Naive B cell (primary cell): ENCODE measurements at regions not wholly inside any gene's neighbourhood (a gene's known extent, or its start where the extent isn't known, plus 50 kb on each side); places are given as distances from the start of the nearest gene placed in this dataset.
"Not testable (repeated sequence)": the region's sequence is repeated elsewhere in the genome, so short reads cannot be mapped to it uniquely, and the experiment has no call there.

Source experiments
- ATAC-seq, 2 donors: fragments of 150-1000 bp; cut with Tn5 transposase; 2 replicates each; pipeline ENCODE4 v1.10.0; 2021; ENCODE audit warnings: low read depth in 2 of 2, mild to moderate bottlenecking in 2 of 2, moderate library complexity in 2 of 2
- DNase-seq: peaks from one replicate; pipeline ENCODE4 v3.0.0; 2022
- H3K27ac Mint-ChIP-seq, 6 donors: one replicate each; pipeline ENCODE4 v1.8.0; 2020 to 2022; ENCODE audit warnings: mild to moderate bottlenecking in 6 of 6, mixed read lengths in 6 of 6, moderate library complexity in 5 of 6, inconsistent platforms in 2 of 6
- H3K27me3 Mint-ChIP-seq, 3 donors: one replicate each; pipeline ENCODE4 v1.8.0; 2021 to 2022; ENCODE audit warnings: mixed read lengths in 3 of 3, mild to moderate bottlenecking in 1 of 3
- H3K36me3 Mint-ChIP-seq, 2 donors: one replicate each; pipeline ENCODE4 v1.8.0; 2020 to 2022; ENCODE audit warnings: mixed read lengths in 2 of 2, inconsistent platforms in 1 of 2, mild to moderate bottlenecking in 1 of 2
- H3K4me1 Mint-ChIP-seq, 3 donors: one replicate each; pipeline ENCODE4 v1.8.0; 2020 to 2022; ENCODE audit warnings: mixed read lengths in 3 of 3, inconsistent platforms in 1 of 3, mild to moderate bottlenecking in 1 of 3, moderate library complexity in 1 of 3
- H3K4me3 Mint-ChIP-seq, 8 donors: one replicate each; pipeline ENCODE4 v1.8.0; 2020 to 2022; ENCODE audit warnings: mild to moderate bottlenecking in 8 of 8, mixed read lengths in 8 of 8, moderate library complexity in 8 of 8, inconsistent platforms in 2 of 8
- H3K9me3 Mint-ChIP-seq, 7 donors: one replicate each; pipeline ENCODE4 v1.8.0; 2020 to 2022; ENCODE audit warnings: mixed read lengths in 7 of 7, mild to moderate bottlenecking in 5 of 7, inconsistent platforms in 2 of 7, moderate library complexity in 1 of 7

DNA sequence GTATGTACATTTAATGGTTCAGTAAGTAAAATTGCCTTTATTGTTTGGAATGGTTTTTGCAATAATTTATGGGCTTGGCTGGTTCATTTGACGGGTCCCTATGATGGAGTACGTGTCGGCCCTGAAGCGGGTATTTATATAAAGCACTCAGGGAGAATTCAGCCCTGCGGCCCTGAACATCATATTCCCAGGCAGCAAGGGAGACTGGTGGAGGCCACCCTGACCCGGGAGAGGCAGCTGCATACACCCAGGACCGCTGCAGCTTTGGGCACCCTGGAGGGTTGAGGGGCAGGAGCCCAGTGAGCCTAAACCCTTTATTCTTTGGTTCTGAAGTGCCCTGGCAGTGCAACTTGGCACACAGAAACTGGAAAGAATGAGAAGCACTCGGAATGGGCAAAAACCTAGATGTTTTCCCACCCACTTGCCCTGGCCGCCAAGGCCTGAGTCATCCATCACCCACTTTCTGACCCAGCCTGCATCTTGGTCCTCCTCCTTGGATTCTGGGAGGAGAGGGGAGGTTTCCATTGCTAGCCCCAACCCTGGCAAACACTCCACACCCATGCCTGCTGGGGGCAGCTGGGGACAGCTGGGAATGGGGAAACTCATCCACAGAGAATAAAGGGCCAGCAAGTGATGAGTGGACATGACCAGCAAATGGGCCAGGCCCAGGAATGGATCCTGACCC is 162.2 kb upstream of the TNRC6C start:
- no peak for DNase-seq
- peaks cover 0 to 2% (median 0%) of the 10 kb centered on the region in 7 donors for H3K9me3 Mint-ChIP-seq
- no peaks in the 10 kb centered on the region for H3K36me3 Mint-ChIP-seq
- H3K4me3 Mint-ChIP-seq: no peak overlapping the region
- peaks cover 5 to 9% (median 8%) of the 10 kb centered on the region in 3 donors for H3K4me1 Mint-ChIP-seq
- peak overlapping the region in 2 of 6 donors; percentile 30 to 42 for H3K27ac Mint-ChIP-seq
- peaks cover 29 to 78% (median 59%) of the 10 kb centered on the region in 3 donors for H3K27me3 Mint-ChIP-seq
- ATAC-seq: no peak

DNA sequence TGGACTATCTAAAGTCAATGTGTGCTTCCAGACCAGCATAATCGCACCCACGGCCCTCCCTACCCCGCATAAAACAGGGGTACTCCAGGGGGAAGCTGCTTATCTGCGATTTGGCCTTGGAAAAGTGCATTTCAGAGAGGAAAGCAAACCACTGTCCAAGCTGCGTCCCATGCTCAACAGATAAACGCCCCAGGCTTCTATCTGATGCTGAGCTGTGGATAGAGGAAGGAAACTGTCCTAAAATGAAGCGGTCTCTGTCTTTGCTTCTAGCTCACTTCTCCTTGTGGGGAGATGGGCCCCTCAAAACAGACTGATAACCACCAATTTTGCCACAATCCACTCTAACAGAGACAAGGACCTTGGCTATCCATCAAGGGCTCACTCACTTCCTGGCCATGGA is 160.5 kb upstream of the TNRC6C start:
- no peaks in the 10 kb centered on the region for H3K36me3 Mint-ChIP-seq
- ATAC-seq: no peak
- H3K9me3 Mint-ChIP-seq: peaks cover 0 to 2% (median 0%) of the 10 kb centered on the region in 7 donors
- DNase-seq: no peak
- H3K27ac Mint-ChIP-seq: no peak overlapping the region
- H3K27me3 Mint-ChIP-seq: peaks cover 34 to 88% (median 76%) of the 10 kb centered on the region in 3 donors
- peaks cover 7 to 22% (median 8%) of the 10 kb centered on the region in 3 donors for H3K4me1 Mint-ChIP-seq
- H3K4me3 Mint-ChIP-seq: no peak overlapping the region

DNA sequence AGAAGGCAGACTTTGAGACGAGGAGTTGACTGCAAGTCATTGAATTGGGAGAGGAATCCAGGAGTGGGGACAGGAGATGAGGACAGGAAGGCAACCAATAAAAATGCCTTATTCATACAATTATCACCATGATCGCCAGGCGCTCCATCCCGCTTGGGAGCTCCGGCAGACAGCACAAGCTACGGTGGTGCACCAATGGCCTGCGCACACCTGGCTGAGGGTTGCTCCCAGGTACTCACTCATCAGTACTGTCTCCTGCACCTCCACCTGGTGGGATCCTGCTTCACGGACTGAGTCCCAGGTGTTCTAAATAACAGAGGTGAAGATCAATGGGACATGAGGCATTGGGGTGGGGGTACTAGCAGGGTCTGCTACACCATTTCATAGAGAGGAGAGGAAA is 160.0 kb upstream of the TNRC6C start:
- Mint-ChIP-seq H3K9me3 (peaks cover 0 to 2% (median 0%) of the 10 kb centered on the region in 7 donors), H3K4me1 (peaks cover 7 to 22% (median 8%) of the 10 kb centered on the region in 3 donors), H3K4me3 (no peak overlapping the region), H3K36me3 (no peaks in the 10 kb centered on the region), H3K27me3 (peaks cover 34 to 86% (median 78%) of the 10 kb centered on the region in 3 donors), H3K27ac (no peak overlapping the region)
- ATAC-seq (no peak), DNase-seq (no peak)

DNA sequence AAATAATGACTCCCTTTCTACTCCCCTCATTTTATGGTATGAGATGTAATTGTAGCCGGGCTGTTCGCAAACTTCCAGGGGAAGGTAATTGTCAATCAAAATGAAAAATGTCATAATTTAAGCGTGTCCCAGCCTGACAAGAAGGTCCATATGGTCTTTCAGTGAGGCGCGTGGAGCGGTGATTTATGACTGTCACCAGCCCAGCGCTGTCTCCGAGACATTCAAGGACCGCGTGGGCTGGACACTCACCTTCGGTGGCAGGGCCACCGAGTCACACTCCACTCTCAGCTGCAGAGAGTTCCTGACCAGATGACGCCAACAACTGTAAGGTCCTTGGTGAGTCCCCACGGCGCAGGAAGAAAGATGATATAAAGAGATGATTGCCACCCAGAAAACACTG is 157.7 kb upstream of the TNRC6C start:
- Mint-ChIP-seq H3K4me1 (peaks cover 0 to 13% (median 2%) of the 10 kb centered on the region in 3 donors), H3K4me3 (no peak overlapping the region), H3K9me3 (peaks cover 0 to 2% (median 0%) of the 10 kb centered on the region in 7 donors), H3K27me3 (peaks cover 42 to 80% (median 71%) of the 10 kb centered on the region in 3 donors), H3K27ac (no peak overlapping the region), H3K36me3 (no peaks in the 10 kb centered on the region)
- ATAC-seq: no peak
- no peak for DNase-seq

DNA sequence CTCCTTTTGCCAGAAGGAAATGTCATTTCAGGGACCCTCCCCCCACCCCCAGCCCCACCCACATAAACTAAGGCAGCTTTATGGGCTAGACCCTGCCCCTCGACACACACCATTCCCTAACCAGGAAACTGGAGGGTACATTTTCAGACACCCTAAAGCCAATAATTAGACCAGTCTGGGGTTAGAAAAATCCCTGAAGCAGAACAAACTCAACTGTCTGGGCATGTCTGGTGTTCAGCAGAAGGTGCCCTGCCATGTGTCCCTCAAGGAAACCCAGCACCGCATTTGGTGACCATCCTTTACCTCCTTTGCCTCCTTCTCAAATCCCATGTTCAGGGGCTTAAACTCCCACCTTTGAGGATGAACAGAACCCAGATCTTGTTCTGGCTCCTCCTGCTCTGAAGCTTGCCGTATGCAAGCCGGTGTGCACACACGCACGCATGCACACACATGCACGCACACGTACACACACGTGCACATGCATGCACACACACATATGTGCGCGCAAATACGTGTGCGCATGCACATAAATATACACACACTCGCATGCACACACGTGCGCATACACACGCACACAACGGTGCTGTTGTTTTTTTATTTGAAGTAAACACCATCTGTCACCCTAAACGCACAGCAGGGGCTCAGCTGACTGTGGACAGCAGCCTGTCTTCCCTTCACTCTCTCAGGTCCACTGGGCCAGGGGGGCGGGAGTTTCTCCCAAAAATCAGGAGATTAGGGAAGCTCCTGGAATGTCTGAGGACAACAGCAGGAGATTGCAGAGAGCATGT is 156.8 kb upstream of the TNRC6C start:
- H3K4me3 Mint-ChIP-seq: no peak overlapping the region
- peaks cover 0 to 13% (median 2%) of the 10 kb centered on the region in 3 donors for H3K4me1 Mint-ChIP-seq
- ATAC-seq (no peak), DNase-seq (no peak)
- H3K36me3 Mint-ChIP-seq: no peaks in the 10 kb centered on the region
- peaks cover 0 to 2% (median 0%) of the 10 kb centered on the region in 7 donors for H3K9me3 Mint-ChIP-seq
- peaks cover 42 to 71% (median 67%) of the 10 kb centered on the region in 3 donors for H3K27me3 Mint-ChIP-seq
- no peak overlapping the region for H3K27ac Mint-ChIP-seq

DNA sequence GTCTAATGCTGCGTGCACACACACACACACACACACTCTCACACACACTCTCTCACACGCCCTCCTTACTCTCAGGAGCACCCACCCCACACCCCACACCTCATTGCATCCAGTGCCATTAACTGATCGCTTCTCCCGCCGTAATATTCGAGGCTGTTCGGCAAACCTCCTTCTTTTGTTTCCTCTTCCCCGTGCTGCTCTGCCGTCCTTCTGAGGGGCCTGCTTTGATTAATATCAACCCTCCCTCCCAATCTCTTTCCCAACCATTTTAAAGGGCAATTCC is 156.2 kb upstream of the TNRC6C start:
- Mint-ChIP-seq H3K4me1 (peaks cover 0 to 13% (median 2%) of the 10 kb centered on the region in 3 donors), H3K27me3 (peaks cover 42 to 67% (median 67%) of the 10 kb centered on the region in 3 donors), H3K36me3 (no peaks in the 10 kb centered on the region), H3K27ac (peak overlapping the region in 1 of 6 donors; percentile 4), H3K9me3 (peaks cover 0 to 2% (median 0%) of the 10 kb centered on the region in 7 donors), H3K4me3 (no peak overlapping the region)
- DNase-seq (no peak), ATAC-seq (no peak)

DNA sequence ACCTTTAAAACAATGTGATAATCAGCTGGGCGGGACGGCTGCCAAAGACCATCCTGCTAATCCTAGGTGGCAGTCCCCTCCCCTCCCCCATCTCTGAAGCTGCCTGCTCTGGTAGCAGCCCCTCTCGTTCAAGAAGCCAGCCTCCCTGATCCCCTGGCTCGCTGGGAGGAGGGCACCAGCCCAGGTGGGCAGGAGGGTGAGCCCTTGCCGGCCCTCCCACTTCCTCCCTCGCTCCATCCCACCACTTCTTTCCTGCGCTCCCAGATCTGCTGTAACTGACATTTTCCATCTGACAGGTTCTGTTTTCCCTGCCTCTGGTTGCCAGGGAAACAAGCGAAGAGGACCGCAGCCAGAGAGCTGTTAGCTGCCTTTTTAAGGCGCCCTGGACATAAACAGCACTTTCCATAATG is 155.7 kb upstream of the TNRC6C start:
- DNase-seq (no peak), ATAC-seq (no peak)
- Mint-ChIP-seq H3K9me3 (peaks cover 0 to 2% (median 0%) of the 10 kb centered on the region in 7 donors), H3K36me3 (no peaks in the 10 kb centered on the region), H3K27me3 (peaks cover 44 to 68% (median 66%) of the 10 kb centered on the region in 3 donors), H3K4me3 (no peak overlapping the region), H3K27ac (no peak overlapping the region), H3K4me1 (peaks cover 0 to 13% (median 2%) of the 10 kb centered on the region in 3 donors)

DNA sequence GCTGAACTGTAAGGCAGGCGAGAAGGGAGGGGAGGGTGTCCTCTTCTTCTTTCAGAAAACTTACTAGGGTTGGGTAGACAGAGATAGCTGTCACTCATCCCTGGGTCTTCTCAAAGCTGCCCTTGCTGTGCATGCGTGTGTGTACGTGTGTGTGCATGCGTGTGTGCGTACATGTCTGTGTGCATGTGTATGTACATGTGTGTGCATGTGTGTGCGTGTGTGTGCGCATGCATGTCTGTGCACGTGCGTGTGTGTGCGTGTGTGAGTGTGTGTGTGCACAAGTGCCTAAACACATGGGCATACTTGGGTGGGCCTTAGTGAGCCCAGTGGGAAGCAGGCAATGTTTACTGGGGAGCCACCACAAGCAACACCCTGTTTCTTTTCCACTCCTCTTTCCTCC is 154.8 kb upstream of the TNRC6C start:
- no peak overlapping the region for H3K27ac Mint-ChIP-seq
- ATAC-seq (no peak), DNase-seq (no peak)
- H3K27me3 Mint-ChIP-seq: peaks cover 40 to 66% (median 66%) of the 10 kb centered on the region in 3 donors
- H3K4me3 Mint-ChIP-seq: no peak overlapping the region
- peaks cover 0 to 13% (median 2%) of the 10 kb centered on the region in 3 donors for H3K4me1 Mint-ChIP-seq
- H3K9me3 Mint-ChIP-seq: no peaks in the 10 kb centered on the region
- no peaks in the 10 kb centered on the region for H3K36me3 Mint-ChIP-seq

DNA sequence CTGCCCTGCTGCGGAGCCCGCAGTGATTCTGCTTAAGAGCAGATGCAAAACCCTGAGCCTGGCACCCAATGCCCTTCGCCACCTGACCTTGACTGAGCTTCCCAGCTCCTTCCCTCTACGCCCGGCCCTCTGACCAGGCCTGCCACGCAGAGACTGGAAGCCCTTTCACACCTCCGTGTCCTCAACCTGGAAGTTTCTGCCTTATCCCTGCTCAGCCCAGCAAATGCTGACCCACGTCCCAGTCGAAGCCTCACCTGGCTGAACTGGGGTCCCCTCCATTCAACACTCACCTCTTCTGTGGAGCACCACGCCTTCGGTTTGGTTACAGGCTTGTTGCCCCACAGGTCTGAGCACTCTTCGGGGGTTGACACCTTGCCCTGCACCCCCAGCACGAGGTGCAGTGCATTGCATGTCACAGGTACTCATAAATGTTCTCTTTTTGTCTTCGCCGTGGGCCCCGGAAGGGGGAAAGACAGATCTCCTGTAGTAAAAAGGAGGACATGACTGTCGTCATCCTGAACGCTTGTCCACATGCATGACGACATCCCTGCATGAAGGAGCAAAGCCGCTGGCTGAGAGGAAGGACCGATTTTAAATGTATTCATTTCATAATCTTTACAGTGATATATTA is 153.6 kb upstream of the TNRC6C start:
- no peak for ATAC-seq
- H3K27ac Mint-ChIP-seq: peak overlapping the region in 1 of 6 donors; percentile 39

DNA sequence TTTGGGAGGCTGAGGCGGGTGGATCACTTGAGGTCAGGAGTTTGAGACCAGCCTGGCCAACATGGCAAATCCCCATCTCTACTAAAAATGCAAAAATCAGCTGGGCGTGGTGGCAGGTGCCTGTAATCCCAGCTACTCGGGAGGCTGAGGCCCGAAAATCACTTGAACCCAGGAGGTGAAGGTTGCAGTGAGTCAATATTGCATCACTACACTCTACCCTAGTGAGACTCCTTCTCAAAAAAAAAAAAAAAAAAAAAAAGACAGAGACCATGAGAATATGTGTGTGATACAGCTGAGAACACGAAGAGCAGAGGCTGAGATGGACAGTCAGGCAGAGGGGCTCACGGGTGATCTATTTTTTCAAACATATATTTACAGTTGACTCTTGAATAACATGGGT is 152.5 kb upstream of the TNRC6C start:
- H3K27me3 Mint-ChIP-seq: peaks cover 31 to 50% (median 49%) of the 10 kb centered on the region in 3 donors
- DNase-seq, H3K36me3 Mint-ChIP-seq, ATAC-seq, H3K4me3 Mint-ChIP-seq, H3K9me3 Mint-ChIP-seq: not testable (repeated sequence)
- peaks cover 0 to 13% (median 2%) of the 10 kb centered on the region in 3 donors for H3K4me1 Mint-ChIP-seq
- H3K27ac Mint-ChIP-seq: peak overlapping the region in 2 of 6 donors; percentile 24 to 39

More for the DNA sequence above, 153.6 kb upstream of the TNRC6C start:
- peaks cover 0 to 13% (median 2%) of the 10 kb centered on the region in 3 donors for H3K4me1 Mint-ChIP-seq
- H3K36me3 Mint-ChIP-seq: no peaks in the 10 kb centered on the region
- H3K27me3 Mint-ChIP-seq: peaks cover 36 to 59% (median 57%) of the 10 kb centered on the region in 3 donors
- no peak for DNase-seq
- no peaks in the 10 kb centered on the region for H3K9me3 Mint-ChIP-seq
- peak overlapping the region in 2 of 8 donors; percentile 22 to 44 for H3K4me3 Mint-ChIP-seq

DNA sequence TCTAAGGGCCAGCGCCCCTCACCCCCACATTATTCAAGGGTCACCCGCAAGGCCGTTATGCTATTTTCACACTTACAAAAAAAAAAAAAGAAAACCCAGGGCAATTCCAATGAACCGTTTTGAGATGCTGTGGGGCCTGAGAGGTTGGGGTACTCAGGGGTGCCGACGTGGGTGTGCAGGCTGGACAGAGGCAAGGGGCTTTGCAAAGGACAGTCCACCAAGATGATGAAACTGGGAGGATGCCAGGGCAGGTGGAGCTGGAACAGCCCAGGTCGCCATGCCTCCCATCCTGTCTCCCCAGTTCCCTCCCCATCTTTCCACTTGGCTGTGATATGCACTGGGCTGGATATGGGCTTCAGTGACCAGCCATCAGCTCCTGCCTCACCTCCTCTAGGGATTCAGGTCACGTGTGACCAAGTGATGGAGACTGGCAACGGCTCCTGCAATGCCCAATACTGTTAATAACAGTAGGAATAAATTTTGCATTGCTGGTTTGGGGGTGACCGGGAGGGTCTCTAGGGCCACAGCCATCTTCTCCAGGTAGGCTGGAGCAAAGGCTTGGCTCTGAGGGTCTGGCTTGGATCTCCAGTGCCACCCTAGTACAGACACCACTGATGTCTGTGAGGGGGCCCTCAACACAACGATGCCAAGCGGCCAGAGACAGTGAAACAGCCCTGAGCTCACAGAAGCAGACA is 151.3 kb upstream of the TNRC6C start:
- DNase-seq: no peak
- H3K9me3 Mint-ChIP-seq: no peaks in the 10 kb centered on the region
- H3K27me3 Mint-ChIP-seq: peaks cover 25 to 39% (median 37%) of the 10 kb centered on the region in 3 donors
- ATAC-seq: no peak
- no peaks in the 10 kb centered on the region for H3K36me3 Mint-ChIP-seq
- no peak overlapping the region for H3K27ac Mint-ChIP-seq
- H3K4me1 Mint-ChIP-seq: peaks cover 0 to 7% (median 0%) of the 10 kb centered on the region in 3 donors
- H3K4me3 Mint-ChIP-seq: no peak overlapping the region

DNA sequence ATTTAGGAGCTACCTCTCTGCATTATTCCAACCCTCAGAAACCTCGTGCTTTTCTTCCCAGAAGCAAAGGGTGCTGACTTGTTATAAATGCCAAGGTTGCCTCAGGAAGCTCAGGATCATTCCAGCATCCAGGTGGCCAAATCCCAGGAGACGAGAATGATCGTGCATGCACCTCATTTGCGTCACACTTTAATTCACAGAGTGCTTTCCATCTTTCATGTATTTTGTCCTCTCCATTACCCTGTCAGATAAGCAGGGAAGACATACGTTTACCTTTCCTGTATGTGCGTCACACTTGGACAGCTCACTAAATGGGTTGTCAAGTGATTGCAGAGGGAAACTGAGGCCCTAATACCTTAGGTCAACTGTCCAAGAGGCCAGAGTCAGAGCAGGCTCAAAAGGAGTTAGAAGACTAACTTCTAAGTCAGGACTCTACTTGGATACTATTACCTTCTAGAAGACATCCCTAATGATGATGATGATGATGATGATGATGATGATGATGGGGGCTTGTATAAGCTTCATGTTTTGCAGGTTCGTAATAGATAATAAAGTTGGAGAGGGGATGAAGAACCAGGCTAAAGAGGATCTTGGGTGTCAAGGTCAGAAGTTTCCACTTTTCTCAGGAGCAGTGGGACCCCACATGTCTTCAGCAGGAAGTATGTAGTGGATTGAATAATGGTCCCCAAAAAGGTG is 150.6 kb upstream of the TNRC6C start:
- Mint-ChIP-seq H3K4me1 (peaks cover 0 to under 1% (median 0%) of the 10 kb centered on the region in 3 donors), H3K9me3 (no peaks in the 10 kb centered on the region)
- ATAC-seq: no peak

More for the DNA sequence above, 150.6 kb upstream of the TNRC6C start:
- Mint-ChIP-seq H3K4me3 (no peak overlapping the region), H3K27me3 (peaks cover 21 to 32% (median 30%) of the 10 kb centered on the region in 3 donors), H3K27ac (no peak overlapping the region), H3K36me3 (no peaks in the 10 kb centered on the region)
- no peak for DNase-seq
